ENCODE measurements at regions not wholly inside any gene's neighbourhood (a gene's known extent, or its start where the extent isn't known, plus 50 kb on each side); places are given as distances from the start of the nearest gene placed in this dataset.

DNA sequence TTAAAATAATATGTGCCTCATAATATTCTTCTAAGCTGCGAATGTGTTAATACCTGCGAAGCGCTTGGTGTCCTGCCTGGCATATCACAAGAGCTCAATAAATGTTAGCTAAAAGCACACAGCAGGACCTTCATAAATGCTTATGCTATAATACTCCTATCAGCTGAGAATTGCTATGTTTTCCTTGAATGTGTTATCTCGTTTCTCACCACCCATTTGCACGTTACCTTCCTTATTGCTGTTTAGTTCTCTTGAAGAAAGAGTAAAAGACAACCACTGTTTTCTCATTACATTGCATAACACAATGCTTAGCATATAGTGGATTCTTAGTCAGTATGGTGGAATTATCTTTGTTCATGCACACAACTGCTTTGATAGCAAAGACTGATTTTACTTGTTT lies 76.6 kb downstream of the EDN1 start:
- Mint-ChIP-seq H3K4me1 (ENCODE audit: low read depth) (no peaks in the 10 kb centered on the region), H3K36me3 (ENCODE audit: insufficient read depth) (no peaks in the 10 kb centered on the region), H3K9me3 (no peaks in the 10 kb centered on the region), H3K27me3 (ENCODE audit: low read depth) (peaks cover 15% of the 10 kb centered on the region), H3K4me3 (no peak overlapping the region)
- DNase-seq (no peak), ATAC-seq (no peak)

DNA sequence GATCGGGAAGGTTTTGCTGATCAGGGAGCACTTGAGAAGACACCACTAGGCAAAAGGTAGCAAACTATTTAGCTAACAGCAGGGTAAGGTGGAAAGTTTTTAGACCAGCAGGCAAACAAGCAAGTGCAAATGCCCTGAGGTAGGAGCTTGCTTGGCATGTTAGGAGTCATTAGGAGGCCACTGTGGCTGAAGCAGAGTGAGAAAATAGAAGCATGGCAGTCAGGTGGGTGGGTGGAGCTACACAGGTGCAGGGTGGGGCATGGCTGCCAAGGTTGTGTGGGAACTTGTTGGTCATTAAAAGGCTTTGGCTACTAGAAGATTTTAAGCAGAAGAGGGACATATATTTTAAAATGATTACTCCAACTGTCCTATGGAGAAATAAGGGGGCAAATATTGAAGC lies 77.3 kb downstream of the EDN1 start:
- no peaks in the 10 kb centered on the region for H3K9me3 Mint-ChIP-seq
- no peaks in the 10 kb centered on the region for H3K36me3 Mint-ChIP-seq (ENCODE audit: insufficient read depth)
- no peaks in the 10 kb centered on the region for H3K4me1 Mint-ChIP-seq (ENCODE audit: low read depth)
- no peak for ATAC-seq
- no peak overlapping the region for H3K4me3 Mint-ChIP-seq
- DNase-seq: no peak
- peaks cover 15% of the 10 kb centered on the region for H3K27me3 Mint-ChIP-seq (ENCODE audit: low read depth)

DNA sequence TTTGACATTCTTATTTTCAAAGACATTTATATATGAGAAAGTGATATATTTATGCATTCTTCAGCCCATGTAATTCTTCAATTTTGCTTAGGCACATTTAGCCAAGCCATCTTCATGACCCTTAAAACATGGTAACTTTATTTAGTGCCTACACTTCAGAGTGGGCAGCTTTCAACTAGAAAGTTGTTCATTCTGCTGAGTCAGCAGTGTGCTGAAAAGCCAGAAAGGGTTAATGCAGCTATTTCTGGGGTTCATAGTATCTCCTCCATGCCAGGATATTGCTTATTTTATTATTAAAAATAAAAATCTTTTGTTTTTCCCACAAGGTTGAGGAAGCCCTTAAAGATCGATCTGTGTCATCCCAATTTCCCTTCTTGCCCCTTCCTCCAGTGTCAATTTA lies 79.2 kb downstream of the EDN1 start:
- peaks cover 14% of the 10 kb centered on the region for H3K27me3 Mint-ChIP-seq (ENCODE audit: low read depth)
- ATAC-seq (no peak), DNase-seq (no peak)
- H3K4me1 Mint-ChIP-seq (ENCODE audit: low read depth): no peaks in the 10 kb centered on the region
- no peaks in the 10 kb centered on the region for H3K36me3 Mint-ChIP-seq (ENCODE audit: insufficient read depth)
- no peak overlapping the region for H3K4me3 Mint-ChIP-seq
- no peaks in the 10 kb centered on the region for H3K9me3 Mint-ChIP-seq

DNA sequence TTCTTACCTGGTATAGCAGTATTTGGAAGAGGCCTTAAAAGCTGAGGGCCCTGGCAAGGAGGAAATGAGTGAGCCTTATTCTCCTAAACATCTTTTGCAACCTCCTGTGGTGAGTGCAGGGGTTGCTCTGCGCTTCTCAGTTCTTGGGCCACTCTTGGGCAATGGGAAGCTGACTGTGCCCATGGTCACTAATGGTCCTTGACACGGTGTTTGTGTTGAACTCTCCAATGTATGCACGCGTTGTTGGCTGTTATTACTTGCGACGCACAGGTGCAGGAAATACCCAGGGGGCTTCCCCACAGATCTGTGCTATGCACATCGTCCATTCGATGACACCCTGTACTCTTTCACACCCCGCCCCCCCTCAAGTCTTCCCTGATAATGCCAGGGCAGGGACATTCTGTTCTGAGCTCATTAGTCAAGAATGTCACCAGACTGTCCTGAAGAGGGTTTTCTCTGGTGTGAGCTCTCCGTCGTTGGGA lies 79.7 kb downstream of the EDN1 start:
- Mint-ChIP-seq H3K9me3 (no peaks in the 10 kb centered on the region), H3K36me3 (ENCODE audit: insufficient read depth) (no peaks in the 10 kb centered on the region), H3K27me3 (ENCODE audit: low read depth) (peaks cover 14% of the 10 kb centered on the region), H3K4me3 (no peak overlapping the region), H3K4me1 (ENCODE audit: low read depth) (no peaks in the 10 kb centered on the region)
- DNase-seq (no peak), ATAC-seq (no peak)

DNA sequence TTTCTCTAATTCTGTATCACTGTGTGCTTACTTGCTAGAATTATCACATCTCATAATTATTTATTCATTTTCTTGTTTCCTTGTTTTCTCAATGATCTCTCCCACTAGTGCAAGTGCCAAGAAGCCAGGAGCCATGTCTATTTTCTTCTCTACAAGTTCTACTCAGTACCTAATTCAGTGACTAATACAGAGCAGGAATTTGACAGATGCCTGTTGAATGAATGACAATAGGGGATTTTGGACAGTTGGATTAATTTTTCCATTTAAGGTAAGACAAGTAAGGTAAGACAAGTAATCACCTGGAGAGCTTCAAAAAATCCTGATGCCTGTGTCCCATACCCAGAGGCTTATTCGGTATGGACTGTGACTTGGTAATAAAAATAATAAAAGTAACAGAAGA lies 81.0 kb downstream of the EDN1 start:
- H3K27me3 Mint-ChIP-seq (ENCODE audit: low read depth): peaks cover 14% of the 10 kb centered on the region
- DNase-seq: no peak
- no peak overlapping the region for H3K4me3 Mint-ChIP-seq
- no peaks in the 10 kb centered on the region for H3K36me3 Mint-ChIP-seq (ENCODE audit: insufficient read depth)
- H3K4me1 Mint-ChIP-seq (ENCODE audit: low read depth): no peaks in the 10 kb centered on the region
- ATAC-seq: no peak
- no peaks in the 10 kb centered on the region for H3K9me3 Mint-ChIP-seq

DNA sequence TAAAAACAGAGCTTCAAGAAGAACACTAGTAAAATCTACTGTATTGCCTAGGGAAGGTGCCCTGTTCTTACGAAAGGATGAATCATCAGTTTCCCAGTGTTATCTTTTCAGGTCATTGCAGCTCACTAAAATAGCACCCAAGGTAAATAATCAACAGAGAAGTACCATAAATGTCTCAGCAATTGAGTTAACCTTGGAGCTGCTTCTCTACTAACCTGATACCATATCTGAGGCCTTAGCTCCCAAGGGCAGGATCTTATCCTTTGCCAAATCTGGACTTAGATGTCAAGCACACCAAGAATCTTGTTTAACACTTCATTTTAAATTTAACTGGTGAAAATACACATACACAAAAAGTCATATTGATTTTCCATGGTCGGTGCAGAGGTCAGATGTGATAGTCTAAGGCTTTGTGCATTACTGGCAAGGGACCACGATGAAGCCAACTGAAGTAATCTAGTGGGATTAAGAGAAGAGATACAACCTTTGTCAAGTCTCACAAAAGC lies 81.5 kb downstream of the EDN1 start:
- no peaks in the 10 kb centered on the region for H3K36me3 Mint-ChIP-seq (ENCODE audit: insufficient read depth)
- no peaks in the 10 kb centered on the region for H3K9me3 Mint-ChIP-seq
- no peak for ATAC-seq
- peaks cover 14% of the 10 kb centered on the region for H3K27me3 Mint-ChIP-seq (ENCODE audit: low read depth)
- H3K4me1 Mint-ChIP-seq (ENCODE audit: low read depth): no peaks in the 10 kb centered on the region
- no peak overlapping the region for H3K4me3 Mint-ChIP-seq
- DNase-seq: no peak

DNA sequence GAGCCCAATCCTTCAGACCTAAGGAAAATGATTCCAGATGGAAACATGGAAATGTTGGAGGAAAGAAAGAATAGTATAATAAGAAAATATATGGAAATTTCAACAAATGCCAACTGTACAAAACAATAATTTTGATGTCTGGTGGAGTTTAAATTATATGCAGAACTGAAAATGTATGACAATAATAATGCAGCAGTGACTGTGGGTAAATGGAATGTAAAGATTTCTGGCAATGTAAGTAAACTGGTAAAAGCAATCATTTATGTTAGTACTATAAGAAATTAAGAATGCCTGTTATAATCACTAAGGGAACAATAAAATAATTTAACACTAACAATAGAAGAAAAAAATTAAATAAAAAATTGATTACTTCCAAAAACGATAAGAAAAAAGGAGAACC lies 89.0 kb downstream of the EDN1 start:
- Mint-ChIP-seq H3K4me1 (ENCODE audit: low read depth) (no peaks in the 10 kb centered on the region), H3K9me3 (no peaks in the 10 kb centered on the region), H3K36me3 (ENCODE audit: insufficient read depth) (no peaks in the 10 kb centered on the region), H3K4me3 (no peak overlapping the region), H3K27me3 (ENCODE audit: low read depth) (peaks cover 2% of the 10 kb centered on the region)
- no peak for ATAC-seq
- DNase-seq: no peak

DNA sequence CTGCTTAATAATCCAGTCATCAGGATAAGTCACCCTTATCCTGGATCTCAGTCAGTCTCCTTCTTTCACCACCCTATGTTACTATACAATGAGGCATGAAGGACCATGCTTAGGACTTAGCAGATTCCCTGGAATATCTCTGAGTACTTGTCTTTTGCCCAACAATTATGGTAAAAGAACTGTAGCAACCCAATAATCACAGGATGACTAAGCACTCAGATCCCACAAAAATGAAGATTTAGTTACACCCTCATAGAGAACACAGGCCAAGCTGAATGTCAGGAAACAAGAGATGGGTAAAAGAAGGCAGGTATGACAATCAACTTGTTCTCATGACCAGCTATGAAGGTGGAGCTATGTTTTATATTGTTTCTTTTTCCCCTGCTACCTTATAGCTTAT lies 91.4 kb downstream of the EDN1 start:
- Mint-ChIP-seq H3K36me3 (ENCODE audit: insufficient read depth) (no peaks in the 10 kb centered on the region), H3K27me3 (ENCODE audit: low read depth) (no peaks in the 10 kb centered on the region), H3K9me3 (no peaks in the 10 kb centered on the region), H3K4me3 (no peak overlapping the region), H3K4me1 (ENCODE audit: low read depth) (no peaks in the 10 kb centered on the region)
- DNase-seq (no peak), ATAC-seq (no peak)

DNA sequence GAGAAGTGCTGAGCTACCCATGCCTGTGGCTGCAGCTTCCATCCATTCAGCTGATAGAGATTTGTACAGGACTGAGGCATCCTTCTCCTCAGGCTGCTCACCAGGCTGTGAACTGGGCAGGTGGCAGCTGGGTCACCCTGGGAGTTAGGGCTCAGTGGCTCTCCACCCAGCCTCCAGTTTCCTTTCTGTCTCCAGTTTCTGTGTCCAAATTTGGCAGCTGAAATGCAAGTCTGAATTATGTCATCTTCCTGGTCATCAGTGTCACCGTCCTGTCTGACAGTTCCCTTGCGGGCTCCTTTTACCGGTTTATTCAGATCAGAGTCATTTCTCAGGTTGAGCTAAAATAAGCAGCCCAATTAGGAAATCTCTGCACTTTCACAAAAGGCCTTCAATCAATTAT lies 93.3 kb downstream of the EDN1 start:
- H3K4me1 Mint-ChIP-seq (ENCODE audit: low read depth): no peaks in the 10 kb centered on the region
- ATAC-seq: no peak

DNA sequence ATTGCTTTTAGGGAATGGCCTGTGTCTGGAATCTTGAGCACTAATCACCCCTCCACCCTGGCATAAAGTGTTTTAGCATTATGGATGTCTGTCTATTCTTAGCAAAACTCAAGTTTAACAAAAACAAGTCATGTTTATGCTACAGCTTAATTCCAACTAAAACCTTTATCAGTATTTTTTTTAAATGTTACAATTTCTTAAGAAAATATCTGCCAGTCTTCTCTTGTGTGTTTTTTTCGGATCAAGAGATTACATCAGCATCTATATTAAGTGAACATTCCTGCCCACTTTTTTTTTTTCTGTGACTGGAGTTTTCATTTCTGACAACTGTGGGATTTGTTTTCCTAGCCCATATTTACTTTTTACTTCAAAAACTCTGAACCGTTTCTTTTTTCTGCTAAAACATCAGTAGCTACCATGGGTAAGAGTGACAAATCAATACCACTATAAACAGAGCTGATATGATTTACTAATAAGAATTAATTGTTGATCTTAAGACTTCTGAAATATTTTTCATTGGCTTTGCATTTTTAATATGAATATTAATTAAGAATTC lies 94.3 kb downstream of the EDN1 start:
- Mint-ChIP-seq H3K9me3 (no peaks in the 10 kb centered on the region), H3K4me1 (ENCODE audit: low read depth) (no peaks in the 10 kb centered on the region), H3K36me3 (ENCODE audit: insufficient read depth) (no peaks in the 10 kb centered on the region), H3K27me3 (ENCODE audit: low read depth) (peaks cover 8% of the 10 kb centered on the region), H3K4me3 (no peak overlapping the region)
- ATAC-seq (no peak), DNase-seq (no peak)

More for the DNA sequence above, 93.3 kb downstream of the EDN1 start:
- no peak for DNase-seq
- H3K27me3 Mint-ChIP-seq (ENCODE audit: low read depth): peaks cover 4% of the 10 kb centered on the region
- H3K36me3 Mint-ChIP-seq (ENCODE audit: insufficient read depth): no peaks in the 10 kb centered on the region
- no peak overlapping the region for H3K4me3 Mint-ChIP-seq
- no peaks in the 10 kb centered on the region for H3K9me3 Mint-ChIP-seq

DNA sequence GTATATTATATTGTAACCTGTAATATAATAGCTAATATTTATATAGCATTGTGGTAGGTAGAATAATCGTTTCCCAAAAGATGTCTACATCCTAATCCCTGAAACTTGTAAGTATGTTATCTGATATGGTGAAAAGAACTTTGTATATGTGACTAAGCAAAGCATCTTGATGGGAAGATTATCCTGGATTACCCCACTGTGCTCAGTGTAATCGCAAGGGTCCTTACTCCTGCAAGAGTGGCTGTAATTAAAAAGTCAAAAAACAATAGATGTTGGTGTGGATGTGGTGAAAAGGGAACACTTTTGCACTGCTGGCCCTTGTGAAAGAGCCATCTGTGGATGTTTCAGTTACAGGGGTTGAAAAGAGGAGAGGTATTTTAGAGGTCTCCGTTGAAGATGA lies 95.2 kb downstream of the EDN1 start:
- H3K27me3 Mint-ChIP-seq (ENCODE audit: low read depth): peaks cover 8% of the 10 kb centered on the region
- no peaks in the 10 kb centered on the region for H3K36me3 Mint-ChIP-seq (ENCODE audit: insufficient read depth)
- H3K4me1 Mint-ChIP-seq (ENCODE audit: low read depth): no peaks in the 10 kb centered on the region
- H3K4me3 Mint-ChIP-seq: no peak overlapping the region
- ATAC-seq (no peak), DNase-seq (no peak)
- no peaks in the 10 kb centered on the region for H3K9me3 Mint-ChIP-seq

DNA sequence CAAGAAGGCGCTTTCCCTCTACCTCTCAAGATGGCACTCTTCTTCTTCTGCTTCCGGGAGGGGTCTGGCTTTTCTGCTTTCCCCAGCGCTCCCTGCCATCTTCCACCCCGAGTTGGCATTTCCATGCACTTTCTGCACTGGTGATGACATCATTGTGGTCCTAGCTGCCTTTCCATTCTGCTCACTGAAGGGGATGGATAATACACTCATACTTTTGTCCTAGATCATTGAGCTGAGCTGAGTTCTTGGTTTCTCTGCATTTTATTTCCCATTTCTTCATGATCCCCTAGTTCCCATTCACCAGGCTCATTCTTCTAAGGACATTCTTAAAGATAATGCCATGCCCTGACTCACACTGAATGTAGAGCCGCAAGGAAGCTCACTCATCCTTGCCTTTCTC lies 96.7 kb downstream of the EDN1 start:
- H3K9me3 Mint-ChIP-seq: no peaks in the 10 kb centered on the region
- peaks cover 8% of the 10 kb centered on the region for H3K27me3 Mint-ChIP-seq (ENCODE audit: low read depth)
- H3K36me3 Mint-ChIP-seq (ENCODE audit: insufficient read depth): no peaks in the 10 kb centered on the region
- H3K4me3 Mint-ChIP-seq: no peak overlapping the region
- ATAC-seq: no peak
- DNase-seq: no peak
- H3K4me1 Mint-ChIP-seq (ENCODE audit: low read depth): no peaks in the 10 kb centered on the region

DNA sequence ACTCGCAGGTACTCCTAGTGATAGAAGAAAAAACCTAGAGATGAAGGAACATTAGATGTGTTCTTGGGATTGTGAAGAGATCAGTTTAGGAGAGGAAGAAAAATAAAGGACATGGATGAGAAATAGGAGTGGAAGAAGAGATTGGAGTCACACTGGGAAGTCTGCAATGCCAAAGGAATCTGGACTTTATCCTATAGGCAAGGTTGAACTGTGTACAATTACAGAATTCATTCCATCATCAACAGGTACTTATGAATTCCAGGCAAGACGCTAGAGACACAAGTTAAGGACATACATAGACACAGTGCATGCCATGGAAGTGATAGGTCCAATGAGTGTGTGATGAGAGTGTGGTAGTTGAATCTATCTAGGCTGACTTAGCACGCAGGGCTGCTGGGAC lies 101.3 kb downstream of the EDN1 start:
- Mint-ChIP-seq H3K9me3 (no peaks in the 10 kb centered on the region), H3K4me3 (no peak overlapping the region), H3K27me3 (ENCODE audit: low read depth) (peaks cover 18% of the 10 kb centered on the region), H3K4me1 (ENCODE audit: low read depth) (no peaks in the 10 kb centered on the region), H3K36me3 (ENCODE audit: insufficient read depth) (no peaks in the 10 kb centered on the region)
- ATAC-seq (no peak), DNase-seq (no peak)

DNA sequence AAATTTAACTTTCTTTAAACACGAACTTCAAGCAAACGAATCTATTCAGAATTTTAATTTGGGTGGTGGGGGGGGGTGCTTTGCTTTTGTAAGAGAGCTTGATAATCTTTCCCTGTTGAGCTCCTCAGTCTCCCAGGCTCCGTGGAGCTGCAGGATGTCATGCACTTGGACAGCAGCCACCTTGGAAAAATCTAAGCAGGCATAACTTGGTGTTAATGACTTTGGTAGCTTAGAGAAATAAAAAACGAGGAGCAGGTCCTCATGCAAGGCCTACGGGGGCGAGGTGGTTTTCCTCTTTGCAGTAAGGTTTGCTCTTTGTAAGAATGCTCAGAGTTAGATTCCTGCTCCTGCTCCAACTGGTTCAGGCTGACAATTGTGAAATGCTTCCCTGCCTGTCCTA lies 102.3 kb downstream of the EDN1 start:
- ATAC-seq: no peak
- Mint-ChIP-seq H3K27me3 (ENCODE audit: low read depth) (peaks cover 14% of the 10 kb centered on the region), H3K4me1 (ENCODE audit: low read depth) (no peaks in the 10 kb centered on the region), H3K36me3 (ENCODE audit: insufficient read depth) (no peaks in the 10 kb centered on the region), H3K4me3 (no peak overlapping the region), H3K9me3 (no peaks in the 10 kb centered on the region)
- no peak for DNase-seq

DNA sequence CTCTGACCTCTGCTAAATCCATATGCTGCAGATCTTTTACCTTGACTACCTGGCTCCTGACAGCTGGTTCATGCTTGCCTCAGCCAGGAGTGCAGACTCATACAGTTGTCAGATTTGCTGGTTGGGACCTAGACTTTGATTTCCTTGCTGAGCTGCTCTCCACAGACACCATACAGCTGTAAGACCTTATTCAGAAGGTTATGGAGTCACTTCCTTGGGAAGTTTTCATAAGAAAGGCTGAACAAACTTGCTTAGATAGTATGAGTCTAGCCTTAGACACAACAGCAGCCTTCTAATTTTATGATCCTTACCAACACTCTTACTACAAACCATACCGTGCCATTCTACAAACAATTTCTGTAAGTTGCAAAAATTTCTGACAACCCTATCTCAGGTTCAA lies 102.9 kb downstream of the EDN1 start:
- Mint-ChIP-seq H3K4me3 (no peak overlapping the region), H3K36me3 (ENCODE audit: insufficient read depth) (no peaks in the 10 kb centered on the region), H3K9me3 (no peaks in the 10 kb centered on the region), H3K4me1 (ENCODE audit: low read depth) (no peaks in the 10 kb centered on the region), H3K27me3 (ENCODE audit: low read depth) (peaks cover 14% of the 10 kb centered on the region)
- no peak for ATAC-seq
- DNase-seq: no peak

DNA sequence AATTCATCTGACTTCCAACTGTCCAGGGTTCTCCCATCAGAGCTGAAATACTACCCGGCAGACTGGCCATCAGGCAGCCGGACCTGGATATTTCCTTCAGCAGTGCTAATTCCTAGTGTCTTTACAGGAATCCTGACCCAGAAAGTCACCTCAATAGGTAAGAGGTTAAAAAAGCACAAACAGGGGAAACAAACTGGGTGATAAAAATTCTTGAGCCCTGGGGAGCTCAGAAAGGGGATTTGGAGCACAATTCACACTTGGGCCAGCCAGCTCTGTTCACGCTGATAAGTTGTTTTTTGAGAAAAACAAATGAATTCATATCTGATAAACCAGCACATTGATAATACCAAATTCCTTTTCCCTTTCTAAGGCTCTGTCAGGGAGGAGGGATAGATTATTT lies 104.0 kb downstream of the EDN1 start:
- Mint-ChIP-seq H3K36me3 (ENCODE audit: insufficient read depth) (no peaks in the 10 kb centered on the region), H3K4me1 (ENCODE audit: low read depth) (no peaks in the 10 kb centered on the region), H3K9me3 (no peaks in the 10 kb centered on the region), H3K4me3 (no peak overlapping the region), H3K27me3 (ENCODE audit: low read depth) (peaks cover 12% of the 10 kb centered on the region)
- DNase-seq (no peak), ATAC-seq (no peak)
